22Rv1 (cell line): ENCODE measurements at regions not wholly inside any gene's neighbourhood (a gene's known extent, or its start where the extent isn't known, plus 50 kb on each side); places are given as distances from the start of the nearest gene placed in this dataset.

Experiments used
- H3K27ac ChIP-seq: fragments of 450-650 bp; 2 replicates; pipeline ENCODE4 v1.5.1; 2017
- CTCF ChIP-seq: fragments of 450-650 bp; IDR thresholded peaks from 2 replicates; pipeline ENCODE4 v1.5.1; 2017; ENCODE audit warnings: mild to moderate bottlenecking
- ZFX ChIP-seq: fragments of 450-650 bp; IDR thresholded peaks from 2 replicates; pipeline ENCODE4 v1.6.1; 2017; ENCODE audit warnings: antibody characterized with exemption, borderline replicate concordance

GRCh38 chr14:37901978-37902377 is 305.7 kb upstream of the SSTR1 start:
- TF ChIP-seq CTCF (no peak), ZFX (no peak)
- no peak overlapping the region for H3K27ac ChIP-seq

- TF ChIP-seq CTCF = peak; percentile 80
- TF ChIP-seq ZFX = no peak
- H3K27ac ChIP-seq = no peak overlapping the region
Measured at GRCh38 chr14:37903343-37904191, 304.1 kb upstream of the SSTR1 start.

- TF ChIP-seq CTCF (no peak), ZFX (no peak)
Measured at GRCh38 chr14:37924622-37925021, 283.1 kb upstream of the SSTR1 start.

GRCh38 chr14:37932008-37932407 is 275.7 kb upstream of the SSTR1 start:
- TF ChIP-seq ZFX (no peak), CTCF (no peak)
- no peak overlapping the region for H3K27ac ChIP-seq

More at GRCh38 chr14:37924622-37925021, 283.1 kb upstream of the SSTR1 start:
- no peak overlapping the region for H3K27ac ChIP-seq

- TF ChIP-seq CTCF (no peak), ZFX (no peak)
- H3K27ac ChIP-seq = no peak overlapping the region
Measured at GRCh38 chr14:37932481-37932880, 275.2 kb upstream of the SSTR1 start.

- H3K27ac ChIP-seq = no peak overlapping the region
- TF ChIP-seq CTCF (no peak), ZFX (no peak)
Measured at GRCh38 chr14:37936971-37937370, 270.7 kb upstream of the SSTR1 start.

- H3K27ac ChIP-seq = no peak overlapping the region
- no peak for TF ChIP-seq ZFX
- no peak for TF ChIP-seq CTCF
Measured at GRCh38 chr14:37939442-37940028, 268.2 kb upstream of the SSTR1 start.
